ENCODE measurements at regions not wholly inside any gene's neighbourhood (a gene's known extent, or its start where the extent isn't known, plus 50 kb on each side); places are given as distances from the start of the nearest gene placed in this dataset.

DNA sequence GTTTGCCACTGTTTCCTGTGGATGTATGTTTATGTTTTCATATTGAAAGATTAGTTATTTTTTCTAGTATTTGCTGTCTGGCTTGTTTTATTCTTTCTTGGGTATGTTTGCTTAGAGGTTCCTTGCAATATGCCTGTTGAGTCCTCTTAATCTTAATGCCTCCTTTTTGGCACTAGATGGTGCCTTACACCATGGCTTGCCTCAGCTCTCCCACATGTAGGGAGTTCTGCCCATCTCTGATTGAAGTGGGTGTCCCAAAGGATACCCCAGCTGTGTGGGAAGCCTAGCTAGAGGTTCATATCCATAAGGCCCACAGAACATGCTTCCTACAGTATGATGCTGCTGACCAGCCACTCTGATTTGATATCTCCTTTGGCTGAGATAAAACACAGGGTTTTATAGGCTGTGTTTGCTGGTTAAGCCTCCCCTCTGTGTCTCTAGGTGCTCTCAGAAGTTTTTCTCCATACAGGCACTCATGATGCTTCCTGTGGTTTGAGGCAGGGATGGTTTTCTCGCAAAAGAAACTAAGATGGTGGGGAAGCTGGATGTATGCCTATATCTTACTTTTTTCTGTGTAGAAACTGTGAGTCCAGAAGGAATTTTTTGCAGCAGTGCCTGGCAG lies 162.4 kb downstream of the ASB9 start:
- ChIA-PET POLR2A (no interaction called here), CTCF (ENCODE audit: low intra/inter-chr PET ratio) (no interaction called here)
- Histone ChIP-seq H3K36me3 (ENCODE audit: control insufficient read depth, insufficient read depth, low read length) (no peaks in the 10 kb centered on the region), H3K4me2 (ENCODE audit: insufficient read depth, low read length) (no peak overlapping the region), H3K9ac (ENCODE audit: insufficient read depth in 1 of 2, low read depth in 2 of 2, low read length in 2 of 2) (no peak overlapping the region), H3K9me3 (replicated peaks; ENCODE audit: control insufficient read depth, insufficient read depth, low read depth, low read length) (no peaks in the 10 kb centered on the region), H2AFZ (ENCODE audit: low read depth, low read length) (no peak overlapping the region), H3K4me1 (replicated peaks in 1 of 2; ENCODE audit: control insufficient read depth in 2 of 2, insufficient read depth in 2 of 2, low read length in 2 of 2) (no peaks in the 10 kb centered on the region), H3K4me3 (no peak overlapping the region), H3K27me3 (ENCODE audit: control insufficient read depth in 2 of 2, insufficient read depth in 2 of 2, low read length in 2 of 2) (no peaks in the 10 kb centered on the region), H3K27ac (ENCODE audit: extremely low read depth, low read depth, low read length) (no peak overlapping the region), H4K20me1 (replicated peaks; ENCODE audit: control insufficient read depth, insufficient read depth, low read length) (no peaks in the 10 kb centered on the region), H3K9me1 (ENCODE audit: control insufficient read depth, insufficient read depth, low read length) (no peaks in the 10 kb centered on the region), H3K79me2 (ENCODE audit: control insufficient read depth, insufficient read depth, low read length) (no peaks in the 10 kb centered on the region)
- 0% methylated on average over 1 of the region's 1 CpG for WGBS (ENCODE audit: insufficient coverage, low coverage, missing lambda C conversion rate)
- FAIRE-seq (no peak), ATAC-seq (no peak), DNase-seq (ENCODE audit: extremely low read depth in 1 of 4, low spot score in 3 of 4) (no peak)
- BruUV-seq (replicated peaks), result no TSS peak
- intact Hi-C loops (cut with micrococcal nuclease), result no loop called here
- in situ Hi-C loops (cut with MboI), result no loop called here
- TF ChIP-seq, protein P1, sequence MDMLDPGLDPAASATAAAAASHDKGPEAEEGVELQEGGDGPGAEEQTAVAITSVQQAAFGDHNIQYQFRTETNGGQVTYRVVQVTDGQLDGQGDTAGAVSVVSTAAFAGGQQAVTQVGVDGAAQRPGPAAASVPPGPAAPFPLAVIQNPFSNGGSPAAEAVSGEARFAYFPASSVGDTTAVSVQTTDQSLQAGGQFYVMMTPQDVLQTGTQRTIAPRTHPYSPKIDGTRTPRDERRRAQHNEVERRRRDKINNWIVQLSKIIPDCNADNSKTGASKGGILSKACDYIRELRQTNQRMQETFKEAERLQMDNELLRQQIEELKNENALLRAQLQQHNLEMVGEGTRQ (CRISPR knock-in tag; IDR thresholded peaks at IDR 0.05), result no peak
- TF ChIP-seq XRCC5 (IDR thresholded peaks at IDR 0.05; ENCODE audit: low read depth, low read length) (no peak), MAFF (IDR thresholded peaks at IDR 0.05; ENCODE audit: low read length) (no peak), ZNF830 (CRISPR knock-in tag; IDR thresholded peaks at IDR 0.05) (no peak), FOXA3 (CRISPR knock-in tag; conservative IDR thresholded peaks at IDR 0.05 in 1 of 2, IDR thresholded peaks at IDR 0.05 in 1 of 2) (no peak), RBM34 (IDR thresholded peaks at IDR 0.05; ENCODE audit: borderline replicate concordance, insufficient read depth, low read length) (no peak), XRCC3 (IDR thresholded peaks at IDR 0.05) (no peak), ZNF212 (CRISPR knock-in tag; IDR thresholded peaks at IDR 0.05) (no peak), NFRKB (IDR thresholded peaks at IDR 0.05; ENCODE audit: low read depth) (no peak)
- TF ChIP-seq, protein P2, sequence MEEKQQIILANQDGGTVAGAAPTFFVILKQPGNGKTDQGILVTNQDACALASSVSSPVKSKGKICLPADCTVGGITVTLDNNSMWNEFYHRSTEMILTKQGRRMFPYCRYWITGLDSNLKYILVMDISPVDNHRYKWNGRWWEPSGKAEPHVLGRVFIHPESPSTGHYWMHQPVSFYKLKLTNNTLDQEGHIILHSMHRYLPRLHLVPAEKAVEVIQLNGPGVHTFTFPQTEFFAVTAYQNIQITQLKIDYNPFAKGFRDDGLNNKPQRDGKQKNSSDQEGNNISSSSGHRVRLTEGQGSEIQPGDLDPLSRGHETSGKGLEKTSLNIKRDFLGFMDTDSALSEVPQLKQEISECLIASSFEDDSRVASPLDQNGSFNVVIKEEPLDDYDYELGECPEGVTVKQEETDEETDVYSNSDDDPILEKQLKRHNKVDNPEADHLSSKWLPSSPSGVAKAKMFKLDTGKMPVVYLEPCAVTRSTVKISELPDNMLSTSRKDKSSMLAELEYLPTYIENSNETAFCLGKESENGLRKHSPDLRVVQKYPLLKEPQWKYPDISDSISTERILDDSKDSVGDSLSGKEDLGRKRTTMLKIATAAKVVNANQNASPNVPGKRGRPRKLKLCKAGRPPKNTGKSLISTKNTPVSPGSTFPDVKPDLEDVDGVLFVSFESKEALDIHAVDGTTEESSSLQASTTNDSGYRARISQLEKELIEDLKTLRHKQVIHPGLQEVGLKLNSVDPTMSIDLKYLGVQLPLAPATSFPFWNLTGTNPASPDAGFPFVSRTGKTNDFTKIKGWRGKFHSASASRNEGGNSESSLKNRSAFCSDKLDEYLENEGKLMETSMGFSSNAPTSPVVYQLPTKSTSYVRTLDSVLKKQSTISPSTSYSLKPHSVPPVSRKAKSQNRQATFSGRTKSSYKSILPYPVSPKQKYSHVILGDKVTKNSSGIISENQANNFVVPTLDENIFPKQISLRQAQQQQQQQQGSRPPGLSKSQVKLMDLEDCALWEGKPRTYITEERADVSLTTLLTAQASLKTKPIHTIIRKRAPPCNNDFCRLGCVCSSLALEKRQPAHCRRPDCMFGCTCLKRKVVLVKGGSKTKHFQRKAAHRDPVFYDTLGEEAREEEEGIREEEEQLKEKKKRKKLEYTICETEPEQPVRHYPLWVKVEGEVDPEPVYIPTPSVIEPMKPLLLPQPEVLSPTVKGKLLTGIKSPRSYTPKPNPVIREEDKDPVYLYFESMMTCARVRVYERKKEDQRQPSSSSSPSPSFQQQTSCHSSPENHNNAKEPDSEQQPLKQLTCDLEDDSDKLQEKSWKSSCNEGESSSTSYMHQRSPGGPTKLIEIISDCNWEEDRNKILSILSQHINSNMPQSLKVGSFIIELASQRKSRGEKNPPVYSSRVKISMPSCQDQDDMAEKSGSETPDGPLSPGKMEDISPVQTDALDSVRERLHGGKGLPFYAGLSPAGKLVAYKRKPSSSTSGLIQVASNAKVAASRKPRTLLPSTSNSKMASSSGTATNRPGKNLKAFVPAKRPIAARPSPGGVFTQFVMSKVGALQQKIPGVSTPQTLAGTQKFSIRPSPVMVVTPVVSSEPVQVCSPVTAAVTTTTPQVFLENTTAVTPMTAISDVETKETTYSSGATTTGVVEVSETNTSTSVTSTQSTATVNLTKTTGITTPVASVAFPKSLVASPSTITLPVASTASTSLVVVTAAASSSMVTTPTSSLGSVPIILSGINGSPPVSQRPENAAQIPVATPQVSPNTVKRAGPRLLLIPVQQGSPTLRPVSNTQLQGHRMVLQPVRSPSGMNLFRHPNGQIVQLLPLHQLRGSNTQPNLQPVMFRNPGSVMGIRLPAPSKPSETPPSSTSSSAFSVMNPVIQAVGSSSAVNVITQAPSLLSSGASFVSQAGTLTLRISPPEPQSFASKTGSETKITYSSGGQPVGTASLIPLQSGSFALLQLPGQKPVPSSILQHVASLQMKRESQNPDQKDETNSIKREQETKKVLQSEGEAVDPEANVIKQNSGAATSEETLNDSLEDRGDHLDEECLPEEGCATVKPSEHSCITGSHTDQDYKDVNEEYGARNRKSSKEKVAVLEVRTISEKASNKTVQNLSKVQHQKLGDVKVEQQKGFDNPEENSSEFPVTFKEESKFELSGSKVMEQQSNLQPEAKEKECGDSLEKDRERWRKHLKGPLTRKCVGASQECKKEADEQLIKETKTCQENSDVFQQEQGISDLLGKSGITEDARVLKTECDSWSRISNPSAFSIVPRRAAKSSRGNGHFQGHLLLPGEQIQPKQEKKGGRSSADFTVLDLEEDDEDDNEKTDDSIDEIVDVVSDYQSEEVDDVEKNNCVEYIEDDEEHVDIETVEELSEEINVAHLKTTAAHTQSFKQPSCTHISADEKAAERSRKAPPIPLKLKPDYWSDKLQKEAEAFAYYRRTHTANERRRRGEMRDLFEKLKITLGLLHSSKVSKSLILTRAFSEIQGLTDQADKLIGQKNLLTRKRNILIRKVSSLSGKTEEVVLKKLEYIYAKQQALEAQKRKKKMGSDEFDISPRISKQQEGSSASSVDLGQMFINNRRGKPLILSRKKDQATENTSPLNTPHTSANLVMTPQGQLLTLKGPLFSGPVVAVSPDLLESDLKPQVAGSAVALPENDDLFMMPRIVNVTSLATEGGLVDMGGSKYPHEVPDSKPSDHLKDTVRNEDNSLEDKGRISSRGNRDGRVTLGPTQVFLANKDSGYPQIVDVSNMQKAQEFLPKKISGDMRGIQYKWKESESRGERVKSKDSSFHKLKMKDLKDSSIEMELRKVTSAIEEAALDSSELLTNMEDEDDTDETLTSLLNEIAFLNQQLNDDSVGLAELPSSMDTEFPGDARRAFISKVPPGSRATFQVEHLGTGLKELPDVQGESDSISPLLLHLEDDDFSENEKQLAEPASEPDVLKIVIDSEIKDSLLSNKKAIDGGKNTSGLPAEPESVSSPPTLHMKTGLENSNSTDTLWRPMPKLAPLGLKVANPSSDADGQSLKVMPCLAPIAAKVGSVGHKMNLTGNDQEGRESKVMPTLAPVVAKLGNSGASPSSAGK (IDR thresholded peaks at IDR 0.05), result no peak
- TF ChIP-seq, protein P3, sequence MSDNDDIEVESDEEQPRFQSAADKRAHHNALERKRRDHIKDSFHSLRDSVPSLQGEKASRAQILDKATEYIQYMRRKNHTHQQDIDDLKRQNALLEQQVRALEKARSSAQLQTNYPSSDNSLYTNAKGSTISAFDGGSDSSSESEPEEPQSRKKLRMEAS (CRISPR knock-in tag; IDR thresholded peaks at IDR 0.05), result no peak

Measured in K562 (cell line).